H1 (cell line): ENCODE measurements at regions not wholly inside any gene's neighbourhood (a gene's known extent, or its start where the extent isn't known, plus 50 kb on each side); places are given as distances from the start of the nearest gene placed in this dataset.

ENCODE experiments used
- CTCF ChIA-PET: fragments of 300-600 bp; sonication (Branson Sonifier 250); formaldehyde crosslinking; loops from one replicate; lab custom pipeline; 2021; ENCODE audit not compliant: partially characterized antibody; lab: Charles Lee
- POLR2A ChIA-PET: fragments of 300-600 bp; sonication (Branson Sonifier 250); formaldehyde crosslinking; loops from one replicate; lab custom pipeline; 2021; ENCODE audit warnings: inconsistent platforms; ENCODE audit not compliant: partially characterized antibody; lab: Charles Lee
- DNase-seq, 2 experiments: peaks; one replicate each; pipeline versions ENCODE4 v3.0.0 to v3.0.0-alpha.2; 2010 to 2022; ENCODE audit warnings: low spot score in 2 of 2, low read depth in 1 of 2, mixed read lengths in 1 of 2
- FAIRE-seq: peaks from 2 replicates; lab custom pipeline; 2011; peaks lifted over from hg19 to GRCh38; lab: Jason Lieb, UNC
- H2AFZ ChIP-seq: 2 replicates; pipeline ENCODE4 v1.8.1; 2012; ENCODE audit warnings: low read length, inconsistent platforms
- H2AK5ac ChIP-seq: 2 replicates; pipeline ENCODE4 v1.6.1; 2013; ENCODE audit warnings: low read depth, low read length
- H2BK120ac ChIP-seq: replicated peaks from 2 replicates; pipeline ENCODE3; 2013; ENCODE audit warnings: low read depth, low read length, inconsistent platforms
- H2BK12ac ChIP-seq: 2 replicates; pipeline ENCODE4 v1.6.1; 2013; ENCODE audit warnings: low read depth, low read length
- H2BK15ac ChIP-seq: 2 replicates; pipeline ENCODE4 v1.6.1; 2013; ENCODE audit warnings: low read length
- H2BK20ac ChIP-seq: 2 replicates; pipeline ENCODE4 v1.6.1; 2013; ENCODE audit warnings: low read length
- H2BK5ac ChIP-seq: 2 replicates; pipeline ENCODE4 v1.6.1; 2013; ENCODE audit warnings: low read depth, low read length
- H3K14ac ChIP-seq: 2 replicates; pipeline ENCODE4 v1.6.1; 2013; ENCODE audit warnings: inconsistent platforms; ENCODE audit not compliant: insufficient read length
- H3K18ac ChIP-seq: 2 replicates; pipeline ENCODE4 v1.6.1; 2013; ENCODE audit warnings: low read length; ENCODE audit errors: extremely low read depth
- H3K23ac ChIP-seq: 2 replicates; pipeline ENCODE4 v1.6.1; 2013; ENCODE audit warnings: inconsistent platforms; ENCODE audit not compliant: insufficient read length
- H3K23me2 ChIP-seq: 2 replicates; pipeline ENCODE4 v1.6.1; 2013; ENCODE audit warnings: low read depth, low read length
- H3K27ac ChIP-seq: 2 replicates; pipeline ENCODE4 v1.6.1; 2011; ENCODE audit warnings: low read depth, low read length, inconsistent platforms
- H3K27me3 ChIP-seq, 4 experiments: replicated peaks in 1 of 4; 1 replicate in 1 of 4; 2 replicates in 3 of 4; pipeline versions ENCODE4 v1.6.1 to v1.8.1; 2011 to 2013; ENCODE audit warnings: low read length in 3 of 4, mild to moderate bottlenecking in 3 of 4, inconsistent platforms in 2 of 4, mixed read lengths in 2 of 4, moderate library complexity in 1 of 4; ENCODE audit not compliant: control insufficient read depth in 3 of 4, insufficient read depth in 3 of 4; ENCODE audit errors: extremely low read depth in 1 of 4
- H3K36me3 ChIP-seq, 4 experiments: 2 replicates each; pipeline versions ENCODE4 v1.6.1 to v1.8.1; 2011 to 2013; ENCODE audit warnings: mild to moderate bottlenecking in 4 of 4, low read length in 3 of 4, moderate library complexity in 2 of 4, control low read depth in 1 of 4, inconsistent platforms in 1 of 4; ENCODE audit not compliant: insufficient read depth in 4 of 4, control insufficient read depth in 2 of 4
- H3K4ac ChIP-seq: replicated peaks from 2 replicates; pipeline ENCODE3; 2013; ENCODE audit warnings: low read length, low read depth, mixed read lengths, inconsistent platforms; ENCODE audit not compliant: insufficient read length
- H3K4me1 ChIP-seq, 4 experiments: replicated peaks in 1 of 4; 1 replicate in 1 of 4; 2 replicates in 3 of 4; pipeline versions ENCODE4 v1.6.1 to v1.8.1; 2011 to 2013; ENCODE audit warnings: low read length in 3 of 4, inconsistent platforms in 2 of 4, mixed read lengths in 1 of 4; ENCODE audit not compliant: insufficient read depth in 4 of 4, control insufficient read depth in 3 of 4
- H3K4me2 ChIP-seq, 2 experiments: 2 replicates each; pipeline versions ENCODE4 v1.6.1 to v1.8.1; 2011 to 2013; ENCODE audit warnings: low read depth in 2 of 2, low read length in 2 of 2, control low read depth in 1 of 2, inconsistent platforms in 1 of 2, mild to moderate bottlenecking in 1 of 2; ENCODE audit not compliant: insufficient read depth in 1 of 2
- H3K4me3 ChIP-seq, 4 experiments: fragments of 200-600, 300-600 bp in 1 of 4; sonication (generic), shearing (Covaris generic), sonication (Bioruptor Twin) in 1 of 4; 2 replicates each; pipeline versions ENCODE4 v1.5.1 to v1.8.1; 2011 to 2016; ENCODE audit warnings: low read length in 4 of 4, low read depth in 3 of 4, control low read depth in 2 of 4, inconsistent platforms in 2 of 4, mild to moderate bottlenecking in 2 of 4, mixed read lengths in 1 of 4, moderate library complexity in 1 of 4; ENCODE audit not compliant: insufficient read depth in 2 of 4; ENCODE audit errors: extremely low read depth in 1 of 4
- H3K56ac ChIP-seq: replicated peaks from 2 replicates; pipeline ENCODE3; 2013; ENCODE audit warnings: low read depth, mild to moderate bottlenecking, mixed read lengths, low read length, inconsistent platforms; ENCODE audit not compliant: insufficient read length
- H3K79me1 ChIP-seq: 2 replicates; pipeline ENCODE4 v1.6.1; 2013; ENCODE audit warnings: low read depth, low read length, control low read depth
- H3K79me2 ChIP-seq, 2 experiments: 2 replicates each; pipeline versions ENCODE4 v1.6.1 to v1.8.1; 2012 to 2013; ENCODE audit warnings: low read length in 2 of 2, mild to moderate bottlenecking in 2 of 2, inconsistent platforms in 1 of 2; ENCODE audit not compliant: insufficient read depth in 2 of 2, control insufficient read depth in 1 of 2
- H3K9ac ChIP-seq, 4 experiments: replicated peaks in 1 of 4; 1 replicate in 1 of 4; 2 replicates in 3 of 4; pipeline versions ENCODE4 v1.6.1 to v1.8.1; 2011 to 2013; ENCODE audit warnings: low read depth in 3 of 4, low read length in 3 of 4, control low read depth in 2 of 4, mild to moderate bottlenecking in 2 of 4, moderate library complexity in 2 of 4, inconsistent platforms in 1 of 4; ENCODE audit errors: extremely low read depth in 1 of 4
- H3K9me3 ChIP-seq, 2 experiments: 2 replicates each; pipeline versions ENCODE4 v1.6.1 to v1.8.1; 2012 to 2013; ENCODE audit warnings: mild to moderate bottlenecking in 2 of 2, moderate library complexity in 2 of 2, control low read depth in 1 of 2, inconsistent platforms in 1 of 2, low read depth in 1 of 2, low read length in 1 of 2, mixed read lengths in 1 of 2; ENCODE audit not compliant: insufficient read depth in 2 of 2
- H4K20me1 ChIP-seq, 2 experiments: replicated peaks in 1 of 2; 2 replicates each; pipeline versions ENCODE3 to v1.8.1; 2011 to 2013; ENCODE audit warnings: inconsistent platforms in 2 of 2, low read length in 2 of 2, mild to moderate bottlenecking in 1 of 2; ENCODE audit not compliant: insufficient read depth in 2 of 2, control insufficient read depth in 1 of 2
- H4K5ac ChIP-seq: 2 replicates; pipeline ENCODE4 v1.6.1; 2013; ENCODE audit warnings: low read length, low read depth, mixed read lengths, inconsistent platforms; ENCODE audit not compliant: insufficient read length
- H4K8ac ChIP-seq: 2 replicates; pipeline ENCODE4 v1.8.0; 2013; ENCODE audit warnings: mild to moderate bottlenecking, moderate library complexity, low read length, inconsistent platforms; ENCODE audit not compliant: insufficient read depth; ENCODE audit errors: extremely low read depth
- H4K91ac ChIP-seq: replicated peaks from 2 replicates; pipeline ENCODE3; 2013; ENCODE audit warnings: low read length, mixed read lengths, inconsistent platforms; ENCODE audit not compliant: insufficient read length
- CHD1 ChIP-seq: IDR thresholded peaks from 2 replicates; pipeline ENCODE4 v1.6.1; 2012; ENCODE audit warnings: low read depth, low read length, improper control_type of control experiment
- CREB1 ChIP-seq: IDR thresholded peaks from 2 replicates; pipeline ENCODE4 v1.6.1; 2012; ENCODE audit warnings: inconsistent platforms
- CTBP2 ChIP-seq: IDR thresholded peaks from 2 replicates; pipeline ENCODE4 v1.7.0; 2011; ENCODE audit warnings: borderline replicate concordance, mild to moderate bottlenecking, moderate library complexity, mixed read lengths, low read length; ENCODE audit not compliant: insufficient read depth, insufficient read length
- GTF2F1 ChIP-seq: IDR thresholded peaks from 2 replicates; pipeline ENCODE4 v1.6.1; 2012; ENCODE audit warnings: low read depth, low read length, improper control_type of control experiment, borderline replicate concordance
- HDAC2 ChIP-seq, 2 experiments: fragments of 300-600 bp in 1 of 2; sonication (generic) in 1 of 2; IDR thresholded peaks; 2 replicates each; pipeline ENCODE4 v1.6.1; 2011 to 2012; ENCODE audit warnings: low read depth in 2 of 2, low read length in 2 of 2, mild to moderate bottlenecking in 2 of 2, moderate library complexity in 2 of 2, borderline replicate concordance in 1 of 2, inconsistent platforms in 1 of 2
- JUND ChIP-seq: IDR thresholded peaks from 2 replicates; pipeline ENCODE4 v1.6.1; 2011; ENCODE audit warnings: mild to moderate bottlenecking, improper control_type of control experiment, low read length
- KDM1A ChIP-seq: fragments of 200-600, 300-600 bp; sonication (generic); IDR thresholded peaks from 2 replicates; pipeline ENCODE4 v1.7.1; 2016; ENCODE audit warnings: mild to moderate bottlenecking, low read length, borderline replicate concordance
- POU5F1 ChIP-seq: IDR thresholded peaks from 2 replicates; pipeline ENCODE4 v1.6.1; 2011; ENCODE audit warnings: low read depth, mild to moderate bottlenecking, low read length, moderate library complexity
- SIRT6 ChIP-seq: IDR thresholded peaks from one replicate; pipeline ENCODE4 v1.7.1; 2012; ENCODE audit warnings: low read length, inconsistent platforms
- TBP ChIP-seq: IDR thresholded peaks from 2 replicates; pipeline ENCODE4 v1.6.1; 2011; ENCODE audit warnings: low read depth, low read length, improper control_type of control experiment
- TCF12 ChIP-seq: IDR thresholded peaks from 2 replicates; pipeline ENCODE4 v1.6.1; 2011; ENCODE audit warnings: low read depth, mild to moderate bottlenecking, low read length
- YY1 ChIP-seq: IDR thresholded peaks from 2 replicates; pipeline ENCODE4 v1.6.1; 2011; ENCODE audit warnings: low read depth, mild to moderate bottlenecking, low read length
- WGBS, 2 experiments: shearing (Covaris generic) in 1 of 2; methylation state at CpG; one replicate each; pipeline versions ENCODE4 v1.1.6 to v1.1.7; 2013 to 2015; ENCODE audit warnings: low lambda C conversion rate in 2 of 2, mixed read lengths in 2 of 2, inconsistent platforms in 1 of 2, low coverage in 1 of 2, missing lambda C conversion rate in 1 of 2; ENCODE audit not compliant: insufficient replicate concordance in 2 of 2, insufficient coverage in 1 of 2, insufficient read length in 1 of 2; ENCODE audit errors: extremely low coverage in 1 of 2, missing lambda C conversion rate in 1 of 2; 5-methylcytosine and 5-hydroxymethylcytosine counted together

DNA sequence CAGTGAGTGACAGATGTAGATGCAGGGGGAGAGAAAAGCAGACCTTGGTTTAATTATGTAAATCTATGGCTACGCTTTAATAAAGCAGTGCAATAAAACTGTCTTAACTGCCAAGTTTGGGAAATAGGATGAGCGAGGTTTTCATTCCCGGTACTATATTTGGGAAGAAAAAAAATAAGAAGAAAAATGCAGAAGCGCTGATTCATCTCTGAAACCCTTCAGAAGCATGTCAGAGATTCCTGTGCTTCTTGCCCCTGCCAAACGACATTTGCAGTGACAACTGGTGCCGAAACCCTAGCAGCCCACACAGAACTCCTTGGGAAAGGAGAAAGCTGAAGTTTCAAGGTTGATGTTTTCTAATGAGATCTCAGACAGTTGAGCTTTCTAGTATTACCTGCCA, 380.7 kb downstream of the REEP3 start:
- H2BK15ac ChIP-seq: no peak overlapping the region
- no peak overlapping the region for H3K23ac ChIP-seq
- H4K20me1 ChIP-seq: no peaks in the 10 kb centered on the region
- no peaks in the 10 kb centered on the region for H3K4me1 ChIP-seq
- no peaks in the 10 kb centered on the region for H3K79me2 ChIP-seq
- no peak overlapping the region for H3K9ac ChIP-seq
- no peak overlapping the region for H2AK5ac ChIP-seq
- H2AFZ ChIP-seq: no peak overlapping the region
- H4K8ac ChIP-seq: no peak overlapping the region
- H3K27ac ChIP-seq: no peak overlapping the region
- H2BK20ac ChIP-seq: no peak overlapping the region
- no peak overlapping the region for H3K18ac ChIP-seq
- no peaks in the 10 kb centered on the region for H3K23me2 ChIP-seq
- no peak overlapping the region for H3K4me2 ChIP-seq
- TF ChIP-seq KDM1A (no peak), TBP (no peak), CTBP2 (no peak), TCF12 (no peak), CREB1 (no peak), JUND (no peak), HDAC2 (IDR thresholded peaks at IDR 0.05; ENCODE audit: borderline replicate concordance in 1 of 2, low read depth in 2 of 2, low read length in 2 of 2) (no peak), POU5F1 (no peak), YY1 (no peak), GTF2F1 (no peak), SIRT6 (no peak), CHD1 (no peak)
- no peaks in the 10 kb centered on the region for H3K36me3 ChIP-seq
- H3K79me1 ChIP-seq: no peaks in the 10 kb centered on the region
- no peak overlapping the region for H3K4me3 ChIP-seq
- H4K5ac ChIP-seq: no peak overlapping the region
- H2BK12ac ChIP-seq: no peak overlapping the region
- ChIA-PET POLR2A (no interaction called here), CTCF (interaction anchor here (0.5 to 4.7 kb wide), 27 partner anchors 8 to 266 kb away, joined by 3 to 37 read pairs (median 7); no protein-coding TSS in a partner anchor)
- no peak overlapping the region for H3K56ac ChIP-seq
- 80% methylated on average over 6 of the region's 6 CpGs; no CpG with 5 or more reads in 1 of the 2 experiments for WGBS, 2 experiments
- FAIRE-seq (no peak), DNase-seq (no peak)
- no peak overlapping the region for H3K14ac ChIP-seq
- H3K9me3 ChIP-seq: no peaks in the 10 kb centered on the region
- H2BK120ac ChIP-seq: no peak overlapping the region
- no peaks in the 10 kb centered on the region for H3K27me3 ChIP-seq
- H3K4ac ChIP-seq: no peak overlapping the region
- no peak overlapping the region for H2BK5ac ChIP-seq
- no peak overlapping the region for H4K91ac ChIP-seq
